RWPE1 (cell line): ENCODE measurements at regions not wholly inside any gene's neighbourhood (a gene's known extent, or its start where the extent isn't known, plus 50 kb on each side); places are given as distances from the start of the nearest gene placed in this dataset.

Experiments used
- CTCF ChIA-PET: fragments of 350-600 bp; sonication (Branson Sonifier 250); formaldehyde crosslinking; extraction: SDS; loops from one replicate; lab custom pipeline; 2021; lab: Yijun Ruan, JAX
- POLR2A ChIA-PET: fragments of 400-600 bp; formaldehyde crosslinking; extraction: SDS; loops from one replicate; lab custom pipeline; 2020; ENCODE audit warnings: antibody characterized with exemption; ENCODE audit not compliant: low non-redundant PET; lab: Yijun Ruan, JAX
- DNase-seq: peaks from one replicate; pipeline ENCODE4 v3.0.0; 2012; ENCODE audit warnings: low spot score
- H3K27ac ChIP-seq: fragments of 450-650 bp; 2 replicates; pipeline ENCODE4 v1.5.1; 2017
- CTCF ChIP-seq: fragments of 450-650 bp; conservative IDR thresholded peaks from 2 replicates; pipeline ENCODE4 v1.5.1; 2017; ENCODE audit warnings: low read depth, mild to moderate bottlenecking

- CTCF ChIA-PET = no interaction called here
- no peak for DNase-seq
- POLR2A ChIA-PET = no interaction called here
- no peak overlapping the region for H3K27ac ChIP-seq
- no peak for TF ChIP-seq CTCF
Observed at GRCh38 chr6:167565388-167565787, 240.5 kb downstream of the TTLL2 start.

GRCh38 chr6:167565884-167566599 is 241.2 kb downstream of the TTLL2 start:
- CTCF ChIA-PET = no interaction called here
- POLR2A ChIA-PET = no interaction called here
- DNase-seq = no peak
- no peak for TF ChIP-seq CTCF
- H3K27ac ChIP-seq = no peak overlapping the region

- DNase-seq = no peak
- ChIA-PET POLR2A (no interaction called here), CTCF (no interaction called here)
Observed at GRCh38 chr6:167566711-167567141, 241.8 kb downstream of the TTLL2 start.

GRCh38 chr6:167567142-167568033 is 242.5 kb downstream of the TTLL2 start:
- ChIA-PET POLR2A (no interaction called here), CTCF (no interaction called here)
- no peak for TF ChIP-seq CTCF
- DNase-seq = no peak
- H3K27ac ChIP-seq = no peak overlapping the region

More at GRCh38 chr6:167566711-167567141, 241.8 kb downstream of the TTLL2 start:
- no peak overlapping the region for H3K27ac ChIP-seq
- no peak for TF ChIP-seq CTCF

- ChIA-PET CTCF (interaction anchor here (0.6 kb wide), 1 partner anchor 1045 kb away, joined by 3 read pairs; no protein-coding TSS in a partner anchor), POLR2A (no interaction called here)
- TF ChIP-seq CTCF = no peak
- no peak for DNase-seq
- no peak overlapping the region for H3K27ac ChIP-seq
Observed at GRCh38 chr6:167568407-167569024, 243.6 kb downstream of the TTLL2 start.
